HEK293 (cell line): ENCODE measurements at regions not wholly inside any gene's neighbourhood (a gene's known extent, or its start where the extent isn't known, plus 50 kb on each side); places are given as distances from the start of the nearest gene placed in this dataset.

Experiments
- CTCF ChIA-PET: fragments of 350-600 bp; formaldehyde crosslinking; extraction: SDS; loops from one replicate; lab custom pipeline; 2021; ENCODE audit warnings: antibody characterized with exemption; lab: Yijun Ruan, JAX
- POLR2A ChIA-PET: fragments of 300-600 bp; formaldehyde crosslinking; extraction: SDS; loops from one replicate; lab custom pipeline; 2020; ENCODE audit warnings: antibody characterized with exemption, inconsistent platforms; lab: Yijun Ruan, JAX
- H3K27ac ChIP-seq: fragments of 200-500 bp; sonication (Bioruptor generic); 2 replicates; pipeline ENCODE4 v1.5.1; 2014; ENCODE audit warnings: low read depth, low read length, control low read depth, inconsistent platforms; ENCODE audit errors: extremely low read depth
- H3K36me3 ChIP-seq, 2 experiments: fragments of 200-500 bp in 1 of 2; sonication (Bioruptor generic) in 1 of 2; 1 replicate in 1 of 2; 2 replicates in 1 of 2; pipeline ENCODE4 v1.5.1; 2014 to 2017; ENCODE audit warnings: inconsistent platforms in 2 of 2, low read length in 2 of 2; ENCODE audit not compliant: control insufficient read depth in 2 of 2, insufficient read depth in 1 of 2
- H3K4me1 ChIP-seq: fragments of 200-500 bp; sonication (Bioruptor generic); 2 replicates; pipeline ENCODE4 v1.5.1; 2014; ENCODE audit warnings: mild to moderate bottlenecking, low read length, inconsistent platforms; ENCODE audit not compliant: control insufficient read depth, insufficient read depth
- H3K4me3 ChIP-seq: 2 replicates; pipeline ENCODE4 v1.5.1; 2011; ENCODE audit warnings: low read depth, mild to moderate bottlenecking, control low read depth, low read length, moderate library complexity
- H3K9me3 ChIP-seq: fragments of 200-500 bp; sonication (Bioruptor generic); 2 replicates; pipeline ENCODE4 v1.5.1; 2014; ENCODE audit warnings: low read depth, low read length, inconsistent platforms; ENCODE audit not compliant: control insufficient read depth, insufficient read depth
- INSM2 ChIP-seq: fragments of 450-650 bp; formaldehyde crosslinking; IDR thresholded peaks from 2 replicates; pipeline ENCODE4 v1.5.1; 2016; ENCODE audit warnings: missing biosample characterization, missing genetic modification characterization
- TCF7L2 ChIP-seq: IDR thresholded peaks from 2 replicates; pipeline ENCODE4 v1.6.1; 2011; ENCODE audit warnings: low read depth, mild to moderate bottlenecking, inconsistent platforms, low read length, moderate library complexity, borderline replicate concordance
- ZBTB17 ChIP-seq: fragments of 450-650 bp; formaldehyde crosslinking; IDR thresholded peaks from 2 replicates; pipeline ENCODE4 v1.5.1; 2016; ENCODE audit warnings: missing biosample characterization, missing genetic modification characterization
- ZBTB48 ChIP-seq: fragments of 450-650 bp; formaldehyde crosslinking; IDR thresholded peaks from 2 replicates; pipeline ENCODE4 v1.5.1; 2016; ENCODE audit warnings: missing biosample characterization, missing genetic modification characterization
- ZBTB6 ChIP-seq: fragments of 450-650 bp; formaldehyde crosslinking; IDR thresholded peaks from 2 replicates; pipeline ENCODE4 v1.5.1; 2017; ENCODE audit warnings: missing biosample characterization, missing genetic modification characterization
- ZNF174 ChIP-seq: fragments of 450-650 bp; formaldehyde crosslinking; IDR thresholded peaks from 2 replicates; pipeline ENCODE4 v1.5.0; 2017; ENCODE audit warnings: missing biosample characterization, mild to moderate bottlenecking, missing genetic modification characterization
- ZNF280D ChIP-seq: fragments of 450-650 bp; formaldehyde crosslinking; IDR thresholded peaks from 2 replicates; pipeline ENCODE4 v1.5.1; 2016; ENCODE audit warnings: missing biosample characterization, missing genetic modification characterization
- ZNF292 ChIP-seq: fragments of 450-650 bp; formaldehyde crosslinking; IDR thresholded peaks from 2 replicates; pipeline ENCODE4 v1.5.1; 2016; ENCODE audit warnings: low read depth, missing biosample characterization, missing genetic modification characterization, borderline replicate concordance
- ZNF366 ChIP-seq: fragments of 450-650 bp; formaldehyde crosslinking; conservative IDR thresholded peaks from 2 replicates; pipeline ENCODE4 v1.5.1; 2016; ENCODE audit warnings: missing biosample characterization, missing genetic modification characterization
- ZNF707 ChIP-seq: fragments of 450-650 bp; formaldehyde crosslinking; IDR thresholded peaks from 2 replicates; pipeline ENCODE4 v1.5.1; 2016; ENCODE audit warnings: missing biosample characterization, missing genetic modification characterization
- ZSCAN23 ChIP-seq: fragments of 450-650 bp; formaldehyde crosslinking; IDR thresholded peaks from 2 replicates; pipeline ENCODE4 v1.5.1; 2016; ENCODE audit warnings: missing biosample characterization, missing genetic modification characterization
- TF ChIP-seq, protein P1 (sequence below): fragments of 450-650 bp; formaldehyde crosslinking; IDR thresholded peaks from 2 replicates; pipeline ENCODE4 v1.5.1; 2016; ENCODE audit warnings: missing biosample characterization, missing genetic modification characterization, borderline replicate concordance

- TF ChIP-seq ZSCAN23 (tag by site-specific recombination), result no peak
- TF ChIP-seq, protein P1, sequence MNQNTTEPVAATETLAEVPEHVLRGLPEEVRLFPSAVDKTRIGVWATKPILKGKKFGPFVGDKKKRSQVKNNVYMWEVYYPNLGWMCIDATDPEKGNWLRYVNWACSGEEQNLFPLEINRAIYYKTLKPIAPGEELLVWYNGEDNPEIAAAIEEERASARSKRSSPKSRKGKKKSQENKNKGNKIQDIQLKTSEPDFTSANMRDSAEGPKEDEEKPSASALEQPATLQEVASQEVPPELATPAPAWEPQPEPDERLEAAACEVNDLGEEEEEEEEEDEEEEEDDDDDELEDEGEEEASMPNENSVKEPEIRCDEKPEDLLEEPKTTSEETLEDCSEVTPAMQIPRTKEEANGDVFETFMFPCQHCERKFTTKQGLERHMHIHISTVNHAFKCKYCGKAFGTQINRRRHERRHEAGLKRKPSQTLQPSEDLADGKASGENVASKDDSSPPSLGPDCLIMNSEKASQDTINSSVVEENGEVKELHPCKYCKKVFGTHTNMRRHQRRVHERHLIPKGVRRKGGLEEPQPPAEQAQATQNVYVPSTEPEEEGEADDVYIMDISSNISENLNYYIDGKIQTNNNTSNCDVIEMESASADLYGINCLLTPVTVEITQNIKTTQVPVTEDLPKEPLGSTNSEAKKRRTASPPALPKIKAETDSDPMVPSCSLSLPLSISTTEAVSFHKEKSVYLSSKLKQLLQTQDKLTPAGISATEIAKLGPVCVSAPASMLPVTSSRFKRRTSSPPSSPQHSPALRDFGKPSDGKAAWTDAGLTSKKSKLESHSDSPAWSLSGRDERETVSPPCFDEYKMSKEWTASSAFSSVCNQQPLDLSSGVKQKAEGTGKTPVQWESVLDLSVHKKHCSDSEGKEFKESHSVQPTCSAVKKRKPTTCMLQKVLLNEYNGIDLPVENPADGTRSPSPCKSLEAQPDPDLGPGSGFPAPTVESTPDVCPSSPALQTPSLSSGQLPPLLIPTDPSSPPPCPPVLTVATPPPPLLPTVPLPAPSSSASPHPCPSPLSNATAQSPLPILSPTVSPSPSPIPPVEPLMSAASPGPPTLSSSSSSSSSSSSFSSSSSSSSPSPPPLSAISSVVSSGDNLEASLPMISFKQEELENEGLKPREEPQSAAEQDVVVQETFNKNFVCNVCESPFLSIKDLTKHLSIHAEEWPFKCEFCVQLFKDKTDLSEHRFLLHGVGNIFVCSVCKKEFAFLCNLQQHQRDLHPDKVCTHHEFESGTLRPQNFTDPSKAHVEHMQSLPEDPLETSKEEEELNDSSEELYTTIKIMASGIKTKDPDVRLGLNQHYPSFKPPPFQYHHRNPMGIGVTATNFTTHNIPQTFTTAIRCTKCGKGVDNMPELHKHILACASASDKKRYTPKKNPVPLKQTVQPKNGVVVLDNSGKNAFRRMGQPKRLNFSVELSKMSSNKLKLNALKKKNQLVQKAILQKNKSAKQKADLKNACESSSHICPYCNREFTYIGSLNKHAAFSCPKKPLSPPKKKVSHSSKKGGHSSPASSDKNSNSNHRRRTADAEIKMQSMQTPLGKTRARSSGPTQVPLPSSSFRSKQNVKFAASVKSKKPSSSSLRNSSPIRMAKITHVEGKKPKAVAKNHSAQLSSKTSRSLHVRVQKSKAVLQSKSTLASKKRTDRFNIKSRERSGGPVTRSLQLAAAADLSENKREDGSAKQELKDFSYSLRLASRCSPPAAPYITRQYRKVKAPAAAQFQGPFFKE (tag by site-specific recombination), result no peak
- TF ChIP-seq ZBTB17 (tag by site-specific recombination), result no peak
- no peak for TF ChIP-seq ZNF292 (tag by site-specific recombination)
- TF ChIP-seq, all 188 proteins: peak for 0
Observed at GRCh38 chr14:66143387-66144112, 342.6 kb upstream of the CCDC196 start (continued).

- Histone ChIP-seq H3K4me1 (no peaks in the 10 kb centered on the region; the same call in 1 of the 2 replicates), H3K27ac (no peak overlapping the region), H3K36me3 (no peaks in the 10 kb centered on the region), H3K9me3 (no peaks in the 10 kb centered on the region), H3K4me3 (no peak overlapping the region)
- TF ChIP-seq ZNF292 (tag by site-specific recombination), result no peak
- TF ChIP-seq ZNF174, result no peak
- no peak for TF ChIP-seq TCF7L2
- no peak for TF ChIP-seq ZNF280D (tag by site-specific recombination)
- TF ChIP-seq ZBTB48 (tag by site-specific recombination), result no peak
- no peak for TF ChIP-seq INSM2 (tag by site-specific recombination)
- no peak for TF ChIP-seq ZNF366
- TF ChIP-seq ZNF707, result no peak
- TF ChIP-seq ZBTB6 (tag by site-specific recombination), result no peak
- CTCF ChIA-PET, result no interaction called here
- POLR2A ChIA-PET, result no interaction called here
Observed at GRCh38 chr14:66152302-66152701, 333.9 kb upstream of the CCDC196 start.
